Activated CD4-positive, alpha-beta T cell treated with anti-CD3 and anti-CD28 coated beads, Interleukin-2, amount 50 U/mL, for 1 hour (primary cell): ENCODE measurements at regions not wholly inside any gene's neighbourhood (a gene's known extent, or its start where the extent isn't known, plus 50 kb on each side); places are given as distances from the start of the nearest gene placed in this dataset.

Experiments
- DNase-seq: peaks from one replicate; pipeline ENCODE4 v3.0.0-alpha.2; 2020

GRCh38 chr13:90116121-90116520 is 1231.4 kb upstream of the MIR17HG start:
- no peak for DNase-seq

DNA sequence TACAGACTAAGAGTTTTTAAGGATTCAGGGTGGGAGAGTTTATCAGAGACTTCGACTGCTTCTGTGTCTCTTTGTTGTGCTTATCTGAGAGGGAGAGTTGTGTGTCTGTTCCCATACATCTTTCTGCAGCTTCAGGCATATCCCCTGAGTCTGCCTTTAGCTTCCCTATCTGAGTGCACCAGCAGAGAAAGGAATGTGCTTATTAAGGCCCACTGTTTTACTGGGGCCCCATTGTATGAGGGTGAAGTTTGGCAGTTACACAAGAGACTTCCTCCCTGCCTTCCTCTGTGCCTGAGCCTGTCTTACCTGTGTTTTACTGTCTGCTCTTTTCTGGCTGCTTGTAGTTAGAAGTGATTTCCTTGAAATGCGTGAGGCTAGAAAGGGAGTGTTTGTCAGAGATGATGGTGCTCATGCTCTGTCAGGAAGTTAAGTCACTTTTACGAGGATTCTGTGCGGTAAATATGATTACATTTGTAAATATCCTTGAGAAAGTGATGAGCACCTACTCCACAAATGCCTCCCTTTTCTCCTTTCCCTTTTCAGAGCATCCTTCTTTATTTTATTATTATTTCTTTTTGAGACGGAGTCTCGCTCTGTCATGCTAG is 1228.9 kb upstream of the MIR17HG start:
- DNase-seq, result no peak

DNA sequence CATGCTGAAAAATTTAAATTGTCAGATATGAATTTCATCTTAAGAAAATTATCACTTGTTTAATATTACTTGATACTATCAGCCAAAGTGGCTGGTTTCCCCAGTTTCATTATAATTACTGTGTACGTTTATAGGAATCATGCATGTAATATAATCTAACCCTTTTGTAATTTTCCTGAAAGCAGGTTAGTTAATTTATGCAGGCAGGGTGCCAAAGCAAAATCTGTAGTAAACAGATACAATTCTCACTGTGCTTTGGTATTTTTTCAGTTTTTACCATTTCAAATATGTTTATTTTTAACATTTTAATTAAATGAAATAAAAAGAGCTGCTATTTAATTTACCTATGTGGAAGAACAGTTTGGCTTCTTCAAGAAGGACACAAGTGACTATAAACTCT is 1227.5 kb upstream of the MIR17HG start:
- no peak for DNase-seq

GRCh38 chr13:90121784-90122183 is 1225.7 kb upstream of the MIR17HG start:
- no peak for DNase-seq

DNA sequence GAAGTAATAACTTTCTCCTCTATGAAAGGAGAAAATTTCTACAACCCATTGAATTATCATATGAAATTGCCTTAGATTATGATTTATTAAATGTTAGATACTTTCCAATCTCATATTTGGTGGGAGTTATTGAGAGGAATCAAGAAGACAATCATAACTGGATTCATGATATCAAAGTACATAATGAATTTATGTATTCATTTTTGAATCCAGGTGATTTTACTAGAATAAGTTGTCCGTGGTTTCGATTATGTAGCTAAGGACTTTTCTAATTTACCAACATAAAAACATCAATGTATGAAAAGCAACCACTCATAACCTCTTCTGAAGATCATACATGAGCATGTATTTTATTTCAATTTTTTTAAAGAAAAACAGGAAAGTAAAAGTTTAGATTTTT is 1225.0 kb upstream of the MIR17HG start:
- DNase-seq, result no peak

- DNase-seq, result no peak
Measured at GRCh38 chr13:90135558-90135957, 1211.9 kb upstream of the MIR17HG start.

GRCh38 chr13:90142251-90142650 is 1205.2 kb upstream of the MIR17HG start:
- no peak for DNase-seq

GRCh38 chr13:90154311-90154960 is 1193.1 kb upstream of the MIR17HG start:
- DNase-seq, result no peak

DNA sequence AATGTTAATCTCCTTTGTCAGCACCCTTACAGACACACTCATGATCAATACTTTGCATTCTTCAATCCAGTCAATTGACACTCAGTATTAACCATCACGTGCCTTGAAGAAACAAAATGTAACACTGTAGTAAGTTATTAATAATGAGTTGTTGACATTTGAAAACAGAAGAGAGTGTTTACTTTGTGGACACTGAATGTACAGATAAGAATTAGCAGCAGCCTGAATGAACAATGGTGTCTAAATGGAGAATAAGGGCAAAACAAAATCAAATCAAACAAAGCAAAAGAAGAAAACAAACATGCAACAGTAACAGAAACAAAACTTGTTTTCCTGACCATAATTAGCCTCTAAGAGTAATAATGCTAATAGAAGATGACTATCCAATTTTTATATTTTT is 1191.1 kb upstream of the MIR17HG start:
- DNase-seq, result no peak

DNA sequence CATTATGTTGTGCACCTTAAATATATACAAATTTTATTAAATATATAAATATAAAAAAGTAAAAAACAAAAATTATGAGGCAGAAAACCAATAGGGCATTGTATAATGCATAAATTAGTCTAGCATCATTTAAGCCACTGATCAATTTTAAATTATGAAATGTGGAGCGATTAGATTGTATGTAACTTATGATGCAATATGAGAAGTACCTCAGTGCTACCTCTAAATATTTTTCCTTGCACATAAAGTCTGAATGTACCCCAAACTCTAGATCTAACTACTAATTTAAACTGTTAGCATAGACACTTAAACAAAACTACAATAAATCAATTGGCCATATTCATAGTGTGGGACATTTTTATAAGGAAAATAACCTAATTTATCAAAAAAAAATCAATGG is 1178.5 kb upstream of the MIR17HG start:
- no peak for DNase-seq

DNA sequence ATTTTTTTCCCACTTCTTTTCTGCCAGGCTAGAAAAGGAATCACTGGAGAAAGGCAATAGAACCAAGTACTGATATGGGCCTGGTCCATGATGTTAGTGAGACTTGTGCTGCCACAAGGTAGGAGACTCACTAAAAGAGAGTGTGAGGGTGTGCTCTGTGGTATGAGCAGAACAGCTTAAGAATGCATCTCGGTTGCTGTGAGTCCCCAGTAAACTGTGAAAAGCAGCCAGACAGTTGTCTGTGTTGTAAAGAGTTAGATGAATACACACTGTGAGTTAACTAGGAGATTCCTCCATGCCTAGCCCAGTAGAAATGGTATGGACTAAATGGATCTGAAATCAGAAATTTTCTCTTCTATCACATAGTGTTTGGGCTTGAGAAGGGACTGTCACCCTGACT is 1177.3 kb upstream of the MIR17HG start:
- no peak for DNase-seq

- no peak for DNase-seq
Measured at GRCh38 chr13:90171649-90172048, 1175.8 kb upstream of the MIR17HG start.

- DNase-seq, result no peak
Measured at GRCh38 chr13:90177512-90177911, 1170.0 kb upstream of the MIR17HG start.

DNA sequence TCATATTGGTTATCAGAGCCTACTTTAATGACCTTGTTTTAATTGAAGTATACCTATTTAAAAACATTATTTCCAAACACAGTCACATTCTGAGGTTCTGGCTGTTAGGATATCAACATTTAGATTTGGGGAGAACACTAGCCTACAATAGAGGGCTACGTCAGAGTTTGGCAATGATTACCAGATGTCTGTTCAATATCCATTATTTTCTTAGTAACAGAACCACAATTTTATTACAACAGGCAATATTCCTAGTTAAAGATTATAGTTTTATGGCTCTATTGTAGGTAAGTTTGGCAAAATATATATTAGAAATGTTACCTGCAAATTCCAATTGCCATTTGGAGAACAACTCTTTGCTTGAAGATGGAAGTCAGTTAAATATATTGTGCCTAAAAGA is 1163.1 kb upstream of the MIR17HG start:
- DNase-seq, result no peak

- no peak for DNase-seq
Measured at GRCh38 chr13:90185734-90186133, 1161.8 kb upstream of the MIR17HG start.

DNA sequence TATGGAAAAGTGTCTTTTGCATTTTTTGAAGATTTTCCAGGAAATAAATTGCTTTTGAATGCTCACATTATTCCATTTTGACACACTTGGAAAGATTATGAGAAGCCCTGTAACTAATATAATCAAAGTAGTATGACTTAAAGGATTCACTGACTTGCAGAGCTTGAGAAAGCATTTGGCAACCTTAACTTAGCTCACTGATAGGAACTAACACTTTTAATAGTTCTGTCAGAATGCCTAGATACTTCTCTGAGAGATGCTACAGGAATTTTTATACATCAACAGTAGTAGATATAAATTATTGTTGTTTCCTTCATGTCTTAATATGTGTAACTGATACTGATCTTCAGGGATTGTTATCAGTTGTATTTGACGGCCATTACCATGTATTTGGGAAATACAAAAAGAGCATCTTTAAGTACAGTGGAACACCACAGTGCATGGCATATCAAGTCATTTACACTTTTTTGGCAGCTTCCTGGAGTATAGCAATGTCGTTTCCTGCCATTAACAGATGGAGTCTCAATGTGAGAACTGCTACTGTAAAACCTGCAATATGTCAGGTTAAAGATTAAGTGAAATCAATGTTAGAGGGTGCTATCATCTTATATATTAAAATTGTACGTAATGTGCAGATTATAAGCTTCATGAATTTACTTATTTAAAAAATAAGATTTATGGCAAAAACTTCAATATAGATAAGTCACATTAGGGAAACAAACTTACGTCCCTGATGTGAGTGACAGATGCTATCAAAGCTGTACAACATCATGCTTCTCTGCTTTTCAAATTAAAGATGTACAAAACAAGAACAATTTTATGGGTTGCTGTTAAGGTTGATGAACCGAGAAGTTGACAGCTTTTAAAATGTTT is 1159.8 kb upstream of the MIR17HG start:
- no peak for DNase-seq

GRCh38 chr13:90188351-90188636 is 1159.2 kb upstream of the MIR17HG start:
- no peak for DNase-seq

DNA sequence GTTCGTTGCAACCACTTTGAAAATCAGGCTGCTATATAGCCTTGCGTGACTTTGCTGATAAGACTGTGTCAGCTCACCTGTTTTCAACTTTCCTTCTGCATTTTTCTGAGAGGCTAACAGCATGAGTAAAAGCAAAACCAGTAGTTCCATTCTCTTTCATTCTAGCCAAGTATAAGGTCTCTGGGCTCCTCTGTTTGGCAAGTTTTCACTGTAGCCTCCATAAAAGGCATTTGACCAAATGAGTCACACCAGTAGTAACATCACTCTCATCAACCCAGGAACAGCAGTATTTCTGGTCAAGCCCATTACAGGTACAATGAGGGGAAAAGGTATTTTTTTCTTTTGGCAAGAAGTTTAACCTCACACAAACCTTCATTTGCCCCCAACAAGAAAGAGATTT is 1149.8 kb upstream of the MIR17HG start:
- DNase-seq, result no peak

- no peak for DNase-seq
Measured at GRCh38 chr13:90201202-90201601, 1146.3 kb upstream of the MIR17HG start.

GRCh38 chr13:90201676-90202460 is 1145.6 kb upstream of the MIR17HG start:
- no peak for DNase-seq

- DNase-seq, result no peak
Measured at GRCh38 chr13:90205081-90205480, 1142.4 kb upstream of the MIR17HG start.

DNA sequence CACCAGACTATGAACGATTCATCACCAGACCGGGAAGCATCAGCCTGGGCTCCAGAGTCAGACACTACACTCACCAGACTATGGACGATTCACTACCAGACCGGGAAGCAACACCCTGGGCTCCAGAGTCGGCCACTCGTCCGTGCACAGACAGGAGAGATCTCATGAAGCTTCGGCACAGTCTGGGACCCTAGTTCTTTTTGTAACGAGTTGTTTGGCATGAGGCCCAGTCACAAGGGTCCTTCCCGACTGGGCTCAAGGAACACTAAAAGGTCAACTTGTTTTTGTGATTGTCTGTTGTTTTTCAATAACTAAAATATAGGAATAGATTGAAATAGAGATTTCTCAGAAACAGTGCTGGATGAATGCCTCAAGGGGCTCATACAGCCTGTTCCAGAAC is 1141.6 kb upstream of the MIR17HG start:
- DNase-seq, result no peak

GRCh38 chr13:90217275-90217674 is 1130.2 kb upstream of the MIR17HG start:
- DNase-seq, result no peak

GRCh38 chr13:90222758-90223157 is 1124.7 kb upstream of the MIR17HG start:
- DNase-seq, result no peak
